BE2C (cell line): ENCODE measurements at regions not wholly inside any gene's neighbourhood (a gene's known extent, or its start where the extent isn't known, plus 50 kb on each side); places are given as distances from the start of the nearest gene placed in this dataset.

Experiments used
- DNase-seq: peaks from one replicate; pipeline ENCODE4 v3.0.0-alpha.2; 2020
- H3K27me3 ChIP-seq: fragments of 250-450 bp; sonication (Bioruptor Pico); 2 replicates; pipeline ENCODE4 v1.5.1; 2020; ENCODE audit warnings: mild to moderate bottlenecking
- H3K36me3 ChIP-seq: fragments of 250-450 bp; sonication (Bioruptor Pico); 2 replicates; pipeline ENCODE4 v1.5.1; 2020; ENCODE audit warnings: mild to moderate bottlenecking
- H3K4me1 ChIP-seq: fragments of 250-450 bp; sonication (Bioruptor Pico); 2 replicates; pipeline ENCODE4 v1.5.1; 2020
- H3K4me3 ChIP-seq: 2 replicates; pipeline ENCODE4 v1.5.1; 2011; ENCODE audit warnings: low read depth, low read length
- H3K9me3 ChIP-seq: fragments of 250-450 bp; sonication (Bioruptor Pico); 2 replicates; pipeline ENCODE4 v1.5.1; 2020
- TF ChIP-seq, protein P1 (sequence below): IDR thresholded peaks from 2 replicates; pipeline ENCODE4 v1.5.1; 2012; ENCODE audit warnings: mild to moderate bottlenecking, low read depth, low read length

DNA sequence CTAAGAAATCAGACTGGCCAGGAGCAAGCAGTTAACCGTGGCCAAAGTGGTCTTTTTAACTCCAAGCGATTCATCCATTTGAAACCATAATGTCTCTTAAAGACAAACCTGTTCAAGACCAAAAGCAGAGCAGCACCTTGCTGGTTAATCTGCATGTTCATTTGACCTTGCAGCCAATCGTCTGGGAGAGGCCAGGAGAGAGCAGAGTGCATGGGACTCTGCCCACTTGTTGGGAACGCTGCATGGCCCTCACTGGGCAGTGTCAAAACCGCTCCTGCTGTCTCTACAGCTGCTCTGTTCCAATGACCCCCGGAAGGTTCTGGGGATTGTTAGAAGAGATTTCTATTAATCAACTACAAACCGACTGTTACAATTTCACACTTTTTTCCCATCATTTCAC is 79.6 kb downstream of the OLIG3 start:
- Histone ChIP-seq H3K27me3 (no peaks in the 10 kb centered on the region), H3K9me3 (no peaks in the 10 kb centered on the region), H3K4me3 (no peak overlapping the region), H3K4me1 (no peaks in the 10 kb centered on the region), H3K36me3 (no peaks in the 10 kb centered on the region)
- no peak for DNase-seq
- TF ChIP-seq, protein P1, sequence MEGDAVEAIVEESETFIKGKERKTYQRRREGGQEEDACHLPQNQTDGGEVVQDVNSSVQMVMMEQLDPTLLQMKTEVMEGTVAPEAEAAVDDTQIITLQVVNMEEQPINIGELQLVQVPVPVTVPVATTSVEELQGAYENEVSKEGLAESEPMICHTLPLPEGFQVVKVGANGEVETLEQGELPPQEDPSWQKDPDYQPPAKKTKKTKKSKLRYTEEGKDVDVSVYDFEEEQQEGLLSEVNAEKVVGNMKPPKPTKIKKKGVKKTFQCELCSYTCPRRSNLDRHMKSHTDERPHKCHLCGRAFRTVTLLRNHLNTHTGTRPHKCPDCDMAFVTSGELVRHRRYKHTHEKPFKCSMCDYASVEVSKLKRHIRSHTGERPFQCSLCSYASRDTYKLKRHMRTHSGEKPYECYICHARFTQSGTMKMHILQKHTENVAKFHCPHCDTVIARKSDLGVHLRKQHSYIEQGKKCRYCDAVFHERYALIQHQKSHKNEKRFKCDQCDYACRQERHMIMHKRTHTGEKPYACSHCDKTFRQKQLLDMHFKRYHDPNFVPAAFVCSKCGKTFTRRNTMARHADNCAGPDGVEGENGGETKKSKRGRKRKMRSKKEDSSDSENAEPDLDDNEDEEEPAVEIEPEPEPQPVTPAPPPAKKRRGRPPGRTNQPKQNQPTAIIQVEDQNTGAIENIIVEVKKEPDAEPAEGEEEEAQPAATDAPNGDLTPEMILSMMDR = no peak

DNA sequence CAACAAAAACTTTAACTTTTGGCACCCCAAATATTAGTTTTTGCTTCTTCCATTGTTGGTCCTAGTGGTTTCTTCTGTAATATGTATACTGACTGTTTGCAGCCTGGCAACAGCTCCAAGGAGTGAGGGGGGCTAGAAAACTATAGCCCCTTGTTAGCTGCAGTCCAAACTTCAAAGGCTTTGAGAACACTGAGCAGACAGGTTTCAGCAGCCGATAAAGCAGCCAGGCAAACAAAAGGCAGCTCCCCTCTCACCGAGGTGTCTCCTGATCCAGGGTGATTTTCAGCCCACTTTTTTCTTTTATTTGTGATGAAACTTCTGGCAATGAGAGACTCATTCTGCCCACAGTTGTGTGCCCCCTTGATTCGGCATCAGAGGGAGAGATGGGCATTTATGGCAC is 80.7 kb downstream of the OLIG3 start:
- no peak for DNase-seq
- Histone ChIP-seq H3K4me3 (no peak overlapping the region), H3K36me3 (no peaks in the 10 kb centered on the region), H3K27me3 (no peaks in the 10 kb centered on the region), H3K9me3 (no peaks in the 10 kb centered on the region), H3K4me1 (no peaks in the 10 kb centered on the region)
- TF ChIP-seq, protein P1 = no peak

DNA sequence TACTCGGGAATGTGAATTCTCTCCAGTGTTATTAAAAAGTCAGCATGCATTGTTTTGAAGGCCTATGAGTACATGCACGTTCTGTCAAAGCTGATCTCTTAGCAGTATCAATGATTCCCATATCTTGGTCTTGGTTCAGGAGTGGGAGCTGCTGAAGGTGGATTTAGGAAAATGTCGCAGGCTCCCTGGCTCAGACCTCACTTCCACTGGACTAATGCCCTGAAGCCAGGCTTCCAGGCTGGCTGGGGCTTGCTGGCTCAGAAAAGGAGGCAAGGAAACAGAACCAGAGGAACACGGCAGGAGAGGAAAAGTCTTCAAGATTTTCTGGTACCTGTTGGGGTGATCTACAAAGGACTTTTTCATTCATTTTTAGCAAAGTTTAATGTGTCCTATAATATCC is 81.6 kb downstream of the OLIG3 start:
- no peak overlapping the region for H3K4me3 ChIP-seq
- H3K36me3 ChIP-seq = no peaks in the 10 kb centered on the region
- TF ChIP-seq, protein P1 = no peak
- H3K27me3 ChIP-seq = no peaks in the 10 kb centered on the region
- H3K4me1 ChIP-seq = no peaks in the 10 kb centered on the region
- DNase-seq = no peak
- H3K9me3 ChIP-seq = no peaks in the 10 kb centered on the region

DNA sequence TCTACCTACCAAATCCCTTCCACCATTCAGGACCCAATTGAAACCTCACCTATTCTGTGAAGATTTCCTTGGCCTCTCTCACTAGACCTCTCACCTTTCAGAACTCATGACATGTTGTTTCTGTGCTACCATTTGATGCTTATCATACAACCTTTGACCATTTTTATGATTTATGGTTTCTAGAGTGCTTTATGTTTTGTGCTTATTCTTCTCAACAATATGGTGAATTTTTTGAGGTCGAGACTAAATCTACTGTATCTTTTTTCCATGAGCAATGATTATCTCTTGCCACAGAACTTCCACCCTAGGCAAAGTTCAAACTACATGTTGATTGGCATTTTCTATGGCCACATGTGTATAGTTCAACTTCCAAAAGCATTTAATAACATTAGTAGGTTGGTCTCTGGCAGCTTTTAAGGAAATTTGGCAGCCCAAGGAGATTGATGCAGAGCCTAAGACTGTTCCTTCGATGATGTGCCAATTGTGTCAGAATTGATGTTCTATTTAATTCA is 84.9 kb downstream of the OLIG3 start:
- no peaks in the 10 kb centered on the region; the same call in 1 of the 2 replicates for H3K27me3 ChIP-seq
- H3K9me3 ChIP-seq = no peaks in the 10 kb centered on the region
- no peak overlapping the region for H3K4me3 ChIP-seq
- H3K4me1 ChIP-seq = no peaks in the 10 kb centered on the region
- TF ChIP-seq, protein P1 = no peak
- DNase-seq = no peak
- no peaks in the 10 kb centered on the region for H3K36me3 ChIP-seq

DNA sequence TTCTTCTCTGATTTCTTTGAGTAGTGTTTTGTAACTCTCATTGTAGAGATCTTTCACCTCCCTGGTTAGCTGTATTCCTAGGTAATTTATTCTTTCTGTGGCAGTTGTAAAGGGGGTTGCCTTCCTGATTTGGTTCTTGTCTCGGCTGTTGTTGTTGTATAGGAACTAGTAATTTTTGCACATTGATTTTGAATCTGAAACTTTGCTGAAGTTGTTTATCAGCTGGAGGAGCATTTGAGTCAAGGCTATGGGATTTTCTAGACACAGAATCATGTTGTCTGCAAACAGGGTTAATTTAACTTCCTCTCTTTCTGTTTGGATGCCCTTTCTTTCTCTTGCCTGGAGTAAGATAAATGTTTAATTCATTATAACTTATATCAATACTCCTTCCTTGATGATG is 86.4 kb downstream of the OLIG3 start:
- Histone ChIP-seq H3K9me3 (no peaks in the 10 kb centered on the region; the same call in 1 of the 2 replicates), H3K36me3 (no peaks in the 10 kb centered on the region), H3K4me1 (no peaks in the 10 kb centered on the region), H3K4me3 (no peak overlapping the region), H3K27me3 (no peaks in the 10 kb centered on the region; the same call in 1 of the 2 replicates)
- DNase-seq = no peak
- TF ChIP-seq, protein P1 = no peak

DNA sequence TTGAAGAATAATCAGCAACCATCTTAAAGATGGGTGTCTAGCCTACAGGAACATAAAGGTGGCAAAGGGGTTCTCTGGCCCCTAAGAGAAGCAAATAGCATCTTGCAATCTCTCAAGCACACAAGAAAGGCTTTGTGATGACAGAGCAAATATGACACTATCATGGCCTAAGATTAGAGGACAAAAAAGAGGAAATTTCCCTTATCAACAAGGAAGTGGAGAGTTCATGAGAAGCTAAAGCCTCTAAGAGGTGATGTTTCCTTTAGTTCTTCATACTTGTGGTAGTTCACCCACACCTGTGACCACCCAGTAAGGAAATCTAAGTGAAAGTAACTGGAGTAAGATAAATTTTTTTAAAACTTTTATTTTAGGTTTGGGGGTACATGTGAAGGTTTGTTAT is 88.4 kb downstream of the OLIG3 start:
- Histone ChIP-seq H3K4me3 (no peak overlapping the region), H3K9me3 (no peaks in the 10 kb centered on the region; the same call in 1 of the 2 replicates), H3K4me1 (no peaks in the 10 kb centered on the region), H3K27me3 (no peaks in the 10 kb centered on the region; the same call in 1 of the 2 replicates), H3K36me3 (no peaks in the 10 kb centered on the region)
- TF ChIP-seq, protein P1 = no peak
- no peak for DNase-seq
